ENCODE measurements at regions not wholly inside any gene's neighbourhood (a gene's known extent, or its start where the extent isn't known, plus 50 kb on each side); places are given as distances from the start of the nearest gene placed in this dataset.
A peak's percentile ranks its signal among the peaks of the same experiment; 100 is the strongest.

- ATAC-seq (ENCODE audit: low read depth) = peak; percentile 64
- H3K4me3 ChIP-seq (ENCODE audit: insufficient read depth, low read depth, low read length) = no peak overlapping the region
- CTCF ChIA-PET = interaction anchor here (1.3 to 1.7 kb wide), 2 partner anchors 12 to 19 kb away, joined by 3 to 4 read pairs; no protein-coding TSS in a partner anchor
- H4K20me1 ChIP-seq (ENCODE audit: insufficient read depth, low read length) = no peaks in the 10 kb centered on the region
- in situ Hi-C loops (cut with MboI; ENCODE audit: low sequenced_read_pairs) = no loop called here
- TF ChIP-seq MXI1 (IDR thresholded peaks at IDR 0.05; ENCODE audit: borderline replicate concordance, low read depth, low read length) (no peak), CEBPB (IDR thresholded peaks at IDR 0.05; ENCODE audit: low read depth, low read length) (no peak), RFX5 (IDR thresholded peaks at IDR 0.05; ENCODE audit: low read depth, low read length) (no peak), ELK1 (IDR thresholded peaks at IDR 0.05; ENCODE audit: borderline replicate concordance, low read depth, low read length) (no peak), CTCF (conservative IDR thresholded peaks at IDR 0.05; ENCODE audit: low read depth, low read length) (no peak), NFE2L2 (IDR thresholded peaks at IDR 0.05; ENCODE audit: low read depth, low read length) (no peak), SMC3 (IDR thresholded peaks at IDR 0.05; ENCODE audit: low read depth, low read length) (no peak), CHD1 (IDR thresholded peaks at IDR 0.05; ENCODE audit: low read depth, low read length) (no peak), POLR2A (IDR thresholded peaks at IDR 0.05; ENCODE audit: low read depth, low read length) (no peak), RAD21 (IDR thresholded peaks at IDR 0.05; ENCODE audit: low read length) (no peak)
- peak overlapping the region; percentile 90; the same call in 2 of the 3 replicates for H2BK15ac ChIP-seq (ENCODE audit: low read depth, low read length)
- H3K36me3 ChIP-seq (ENCODE audit: control insufficient read depth, insufficient read depth, low read length) = no peaks in the 10 kb centered on the region
- peak overlapping the region; percentile 61 for H4K91ac ChIP-seq (ENCODE audit: insufficient read depth, low read depth, low read length)
- H3K4ac ChIP-seq (ENCODE audit: low read depth, low read length) = peak overlapping the region; percentile 83
- H2AK9ac ChIP-seq (replicated peaks; ENCODE audit: low read depth, low read length, poor library complexity) = no peak overlapping the region
- H3K27me3 ChIP-seq (ENCODE audit: control insufficient read depth, insufficient read depth, low read length) = no peaks in the 10 kb centered on the region
- H2BK120ac ChIP-seq (ENCODE audit: low read depth, low read length) = peak overlapping the region; percentile 79
- peak overlapping the region; percentile 85; the same call in 1 of the 2 replicates for H2AK5ac ChIP-seq (ENCODE audit: low read depth, low read length)
- peak overlapping the region; percentile 93; the same call in 1 of the 2 replicates for H3K27ac ChIP-seq (ENCODE audit: insufficient read depth, low read length)
- intact Hi-C loops (cut with micrococcal nuclease) = loop anchor here (10.0 kb wide), 1 partner anchor 86 kb away; no protein-coding TSS in a partner anchor
- H4K5ac ChIP-seq (ENCODE audit: low read depth, low read length) = peak overlapping the region; percentile 95
- H3K9me1 ChIP-seq (ENCODE audit: insufficient read depth, low read length) = 0 out of 2 replicates have a peak, but pooled peaks cover 2% of the 10 kb centered on the region
- peak overlapping the region; percentile 93 for H3K14ac ChIP-seq (replicated peaks; ENCODE audit: low read depth, low read length)
- DNase-seq = peak; percentile 72
- no peak overlapping the region for H3K56ac ChIP-seq (ENCODE audit: extremely low read depth, insufficient read depth, low read length)
- no peak overlapping the region for H2AFZ ChIP-seq (replicated peaks; ENCODE audit: low read length, poor library complexity)
- no peak overlapping the region for H3K9ac ChIP-seq (ENCODE audit: low read depth, low read length)
- POLR2A ChIA-PET (ENCODE audit: unreplicated experiment) = no interaction called here
- peak overlapping the region; percentile 77; the same call in 1 of the 2 replicates for H3K23ac ChIP-seq (ENCODE audit: low read depth, low read length)
- H2BK20ac ChIP-seq (ENCODE audit: low read depth, low read length) = peak overlapping the region; percentile 80
- peak overlapping the region; percentile 52; the same call in 1 of the 2 replicates for H3K4me2 ChIP-seq (ENCODE audit: low read depth, low read length)
- H4K8ac ChIP-seq (ENCODE audit: low read depth in 2 of 2, low read length in 2 of 2) = peak overlapping the region; percentile 19 to 87; a peak in 3 of 4 replicates
- H3K79me1 ChIP-seq (ENCODE audit: low read depth in 1 of 2, low read length in 2 of 2) = no peaks in the 10 kb centered on the region
- WGBS, 2 experiments (ENCODE audit: extremely low coverage in 2 of 2, insufficient read length in 1 of 2) = no CpG with 5 or more reads among the region's 3 CpGs
- peaks cover 9% of the 10 kb centered on the region for H3K4me1 ChIP-seq (ENCODE audit: control insufficient read depth, insufficient read depth, low read length)
- dilution Hi-C loops (cut with HindIII; ENCODE audit: low sequenced_read_pairs, unreplicated experiment) = no loop called here
- H3K18ac ChIP-seq (ENCODE audit: low read depth, low read length) = peak overlapping the region; percentile 97
- no TSS peak for BruUV-seq (replicated peaks)
- H3K9me3 ChIP-seq (ENCODE audit: control insufficient read depth, insufficient read depth, low read length) = no peaks in the 10 kb centered on the region
- peak overlapping the region; percentile 81 for H2BK5ac ChIP-seq (ENCODE audit: low read depth, low read length, poor library complexity, severe bottlenecking)
These were observed 140.3 kb upstream of the TCF21 start for GRCh38 chr6:133748628-133749027.

Measured in IMR-90 (cell line).